ENCODE measurements at regions not wholly inside any gene's neighbourhood (a gene's known extent, or its start where the extent isn't known, plus 50 kb on each side); places are given as distances from the start of the nearest gene placed in this dataset.

- TF ChIP-seq CTCF (IDR thresholded peaks at IDR 0.05) (no peak), POLR2A (IDR thresholded peaks at IDR 0.05) (no peak)
Observed at GRCh38 chr1:80565406-80565805, 1235.3 kb upstream of the ADGRL2 start.

Data from breast epithelium (tissue), 3 donors.